Stimulated activated CD4-positive, alpha-beta T cell treated with anti-CD3 and anti-CD28 coated beads, Interleukin-1b, Interleukin-23, amount 100 ng/mL, for 48 hours (primary cell): ENCODE measurements at regions not wholly inside any gene's neighbourhood (a gene's known extent, or its start where the extent isn't known, plus 50 kb on each side); places are given as distances from the start of the nearest gene placed in this dataset.

ENCODE experiments used
- DNase-seq: peaks from one replicate; pipeline ENCODE4 v3.0.0-alpha.2; 2020

- no peak for DNase-seq
Measured at GRCh38 chr9:28032268-28032590, 458.9 kb upstream of the C9orf72 start.

GRCh38 chr9:28034242-28034641 lies 461.0 kb upstream of the C9orf72 start:
- no peak for DNase-seq

- no peak for DNase-seq
Measured at GRCh38 chr9:28037968-28038367, 464.7 kb upstream of the C9orf72 start.

- no peak for DNase-seq
Measured at GRCh38 chr9:28045051-28045450, 471.8 kb upstream of the C9orf72 start.

GRCh38 chr9:28050046-28050445 lies 476.8 kb upstream of the C9orf72 start:
- no peak for DNase-seq

GRCh38 chr9:28050941-28051340 lies 477.7 kb upstream of the C9orf72 start:
- DNase-seq = no peak

GRCh38 chr9:28051559-28052503 lies 478.6 kb upstream of the C9orf72 start:
- DNase-seq = no peak

GRCh38 chr9:28053096-28053777 lies 480.0 kb upstream of the C9orf72 start:
- DNase-seq = no peak

GRCh38 chr9:28056006-28056405 lies 482.7 kb upstream of the C9orf72 start:
- no peak for DNase-seq

- no peak for DNase-seq
Measured at GRCh38 chr9:28056466-28056865, 483.2 kb upstream of the C9orf72 start.

GRCh38 chr9:28059192-28059591 lies 485.9 kb upstream of the C9orf72 start:
- no peak for DNase-seq

GRCh38 chr9:28064241-28064815 lies 491.0 kb upstream of the C9orf72 start:
- DNase-seq = no peak

- no peak for DNase-seq
Measured at GRCh38 chr9:28073270-28073669, 500.0 kb upstream of the C9orf72 start.

- no peak for DNase-seq
Measured at GRCh38 chr9:28079677-28080076, 506.4 kb upstream of the C9orf72 start.

- no peak for DNase-seq
Measured at GRCh38 chr9:28082671-28083070, 509.4 kb upstream of the C9orf72 start.

- no peak for DNase-seq
Measured at GRCh38 chr9:28086881-28087280, 513.6 kb upstream of the C9orf72 start.

- DNase-seq = no peak
Measured at GRCh38 chr9:28092981-28093936, 520.0 kb upstream of the C9orf72 start.

- DNase-seq = no peak
Measured at GRCh38 chr9:28101509-28101908, 528.2 kb upstream of the C9orf72 start.

- no peak for DNase-seq
Measured at GRCh38 chr9:28105001-28105400, 531.7 kb upstream of the C9orf72 start.

GRCh38 chr9:28120184-28120583 lies 546.9 kb upstream of the C9orf72 start:
- no peak for DNase-seq

- no peak for DNase-seq
Measured at GRCh38 chr9:28120626-28121025, 547.3 kb upstream of the C9orf72 start.

- no peak for DNase-seq
Measured at GRCh38 chr9:28121366-28121765, 548.1 kb upstream of the C9orf72 start.

- DNase-seq = no peak
Measured at GRCh38 chr9:28124917-28125316, 551.6 kb upstream of the C9orf72 start.
